Activated B cell treated with CpG ODN at 0.5 μM for 24 hours (primary cell): ENCODE measurements at regions not wholly inside any gene's neighbourhood (a gene's known extent, or its start where the extent isn't known, plus 50 kb on each side); places are given as distances from the start of the nearest gene placed in this dataset.

ENCODE experiments used
- ATAC-seq: fragments of 200-7000 bp; cut with Tn5 transposase; one replicate; pipeline ENCODE4 v1.10.0; 2021; ENCODE audit warnings: low read depth, mild to moderate bottlenecking, moderate library complexity
- CTCF ChIA-PET: fragments of 350-600 bp; sonication (Branson Sonifier 250); formaldehyde crosslinking; loops from one replicate; lab custom pipeline; 2021; ENCODE audit warnings: antibody characterized with exemption; lab: Charles Lee
- POLR2A ChIA-PET: fragments of 350-600 bp; sonication (Branson Sonifier 250); formaldehyde crosslinking; loops from one replicate; lab custom pipeline; 2021; ENCODE audit warnings: antibody characterized with exemption; lab: Charles Lee
- DNase-seq: peaks from one replicate; pipeline ENCODE4 v3.0.0; 2022
- H3K27ac Mint-ChIP-seq: one replicate; pipeline ENCODE4 v1.8.0; 2020; ENCODE audit warnings: mixed read lengths
- H3K27me3 Mint-ChIP-seq: one replicate; pipeline ENCODE4 v1.8.0; 2021; ENCODE audit warnings: mixed read lengths
- H3K36me3 Mint-ChIP-seq: one replicate; pipeline ENCODE4 v1.8.0; 2021; ENCODE audit warnings: low read depth, mixed read lengths
- H3K4me1 Mint-ChIP-seq: one replicate; pipeline ENCODE4 v1.8.0; 2021; ENCODE audit warnings: mixed read lengths
- H3K4me3 Mint-ChIP-seq: one replicate; pipeline ENCODE4 v1.8.0; 2020; ENCODE audit warnings: mild to moderate bottlenecking, mixed read lengths
- H3K9me3 Mint-ChIP-seq: one replicate; pipeline ENCODE4 v1.8.0; 2020; ENCODE audit warnings: mixed read lengths
- CTCF ChIP-seq: fragments of 200-600 bp; IDR thresholded peaks from one replicate; pipeline ENCODE4 v1.8.0; 2022; ENCODE audit warnings: antibody characterized with exemption, mild to moderate bottlenecking
- intact Hi-C: fragments of 100-400 bp; cut with micrococcal nuclease; formaldehyde crosslinking; loops from one replicate; pipeline ENCODE4 v1.15.1; 2024

GRCh38 chr2:172229125-172229524 lies 126.4 kb upstream of the DLX2 start:
- ChIA-PET CTCF (no interaction called here), POLR2A (interaction anchor here (0.7 kb wide), 1 partner anchor 26 kb away, joined by 3 read pairs; no protein-coding TSS in a partner anchor)
- no peak for TF ChIP-seq CTCF
- no peaks in the 10 kb centered on the region for H3K36me3 Mint-ChIP-seq
- no peak overlapping the region for H3K4me3 Mint-ChIP-seq
- H3K4me1 Mint-ChIP-seq, result peaks cover 2% of the 10 kb centered on the region
- no peak overlapping the region for H3K27ac Mint-ChIP-seq
- H3K27me3 Mint-ChIP-seq, result peaks cover 38% of the 10 kb centered on the region
- intact Hi-C loops, result no loop called here
- ATAC-seq (no peak), DNase-seq (no peak)
- H3K9me3 Mint-ChIP-seq, result no peaks in the 10 kb centered on the region

- intact Hi-C loops, result no loop called here
- Mint-ChIP-seq H3K36me3 (no peaks in the 10 kb centered on the region), H3K27me3 (peaks cover 44% of the 10 kb centered on the region), H3K4me1 (peaks cover 15% of the 10 kb centered on the region), H3K4me3 (no peak overlapping the region), H3K27ac (no peak overlapping the region), H3K9me3 (no peaks in the 10 kb centered on the region)
- ATAC-seq (no peak), DNase-seq (no peak)
- CTCF ChIA-PET, result no interaction called here
- POLR2A ChIA-PET, result no interaction called here
- no peak for TF ChIP-seq CTCF
Observed at GRCh38 chr2:172230332-172230888, 127.7 kb upstream of the DLX2 start.

- CTCF ChIA-PET, result no interaction called here
- no peak for ATAC-seq
Observed at GRCh38 chr2:172230889-172231401, 128.2 kb upstream of the DLX2 start.

GRCh38 chr2:172231508-172231907 lies 128.8 kb upstream of the DLX2 start:
- CTCF ChIA-PET, result no interaction called here
- no peak overlapping the region for H3K27ac Mint-ChIP-seq
- H3K4me3 Mint-ChIP-seq, result no peak overlapping the region
- intact Hi-C loops, result no loop called here
- H3K4me1 Mint-ChIP-seq, result peaks cover 18% of the 10 kb centered on the region
- peaks cover 49% of the 10 kb centered on the region for H3K27me3 Mint-ChIP-seq
- POLR2A ChIA-PET, result no interaction called here
- no peak for ATAC-seq
- H3K9me3 Mint-ChIP-seq, result no peaks in the 10 kb centered on the region
- no peak for DNase-seq
- H3K36me3 Mint-ChIP-seq, result no peaks in the 10 kb centered on the region
- no peak for TF ChIP-seq CTCF

More at GRCh38 chr2:172230889-172231401, 128.2 kb upstream of the DLX2 start:
- no peak for DNase-seq
- no peaks in the 10 kb centered on the region for H3K36me3 Mint-ChIP-seq
- no peak for TF ChIP-seq CTCF
- H3K27me3 Mint-ChIP-seq, result peaks cover 44% of the 10 kb centered on the region
- no peak overlapping the region for H3K4me3 Mint-ChIP-seq
- H3K9me3 Mint-ChIP-seq, result no peaks in the 10 kb centered on the region
- intact Hi-C loops, result no loop called here
- peaks cover 18% of the 10 kb centered on the region for H3K4me1 Mint-ChIP-seq
- POLR2A ChIA-PET, result no interaction called here
- H3K27ac Mint-ChIP-seq, result no peak overlapping the region

GRCh38 chr2:172232708-172233396 lies 130.2 kb upstream of the DLX2 start:
- POLR2A ChIA-PET, result no interaction called here
- CTCF ChIA-PET, result no interaction called here

More at GRCh38 chr2:172232708-172233396, 130.2 kb upstream of the DLX2 start:
- H3K9me3 Mint-ChIP-seq, result no peaks in the 10 kb centered on the region
- H3K36me3 Mint-ChIP-seq, result no peaks in the 10 kb centered on the region
- no peak for TF ChIP-seq CTCF
- no peak overlapping the region for H3K27ac Mint-ChIP-seq
- intact Hi-C loops, result no loop called here
- H3K4me1 Mint-ChIP-seq, result peaks cover 18% of the 10 kb centered on the region
- DNase-seq (no peak), ATAC-seq (no peak)
- peaks cover 52% of the 10 kb centered on the region for H3K27me3 Mint-ChIP-seq
- H3K4me3 Mint-ChIP-seq, result no peak overlapping the region
